Endothelial cell of umbilical vein (primary cell): ENCODE measurements at regions not wholly inside any gene's neighbourhood (a gene's known extent, or its start where the extent isn't known, plus 50 kb on each side); places are given as distances from the start of the nearest gene placed in this dataset.

ENCODE experiments used
- BruUV-seq: library from RNA; stranded (reverse); fragments of 400-500 nt; replicated peaks from 2 replicates; lab custom pipeline; 2021; lab: Mats Ljungman, UMichigan
- CTCF ChIA-PET: fragments of 300-600, 350-600 bp; sonication (Branson Sonifier 250); formaldehyde crosslinking; loops from one replicate; lab custom pipeline; 2021; ENCODE audit warnings: antibody characterized with exemption, inconsistent platforms; lab: Charles Lee
- POLR2A ChIA-PET: fragments of 300-600, 350-600 bp; sonication (Branson Sonifier 250); formaldehyde crosslinking; loops from one replicate; lab custom pipeline; 2021; ENCODE audit warnings: antibody characterized with exemption, inconsistent platforms; lab: Charles Lee
- DNase-seq: peaks from one replicate; pipeline ENCODE4 v3.0.0-alpha.2; 2011; ENCODE audit warnings: low read depth, low spot score
- FAIRE-seq: peaks from 2 replicates; lab custom pipeline; 2011; peaks lifted over from hg19 to GRCh38; lab: Jason Lieb, UNC
- H2AFZ ChIP-seq: 2 replicates; pipeline ENCODE4 v1.6.0; 2012; ENCODE audit warnings: low read depth, low read length, control low read depth, inconsistent platforms
- H3K27ac ChIP-seq: 2 replicates; pipeline ENCODE4 v1.5.1; 2011; ENCODE audit warnings: low read depth, mild to moderate bottlenecking, control low read depth, low read length, moderate library complexity; ENCODE audit not compliant: insufficient read depth
- H3K27me3 ChIP-seq, 2 experiments: 2 replicates each; pipeline versions ENCODE4 v1.6.0 to v1.6.1; 2011; ENCODE audit warnings: low read length in 2 of 2, mixed read lengths in 1 of 2; ENCODE audit not compliant: control insufficient read depth in 2 of 2, insufficient read depth in 2 of 2
- H3K36me3 ChIP-seq, 2 experiments: 2 replicates in 1 of 2; 3 replicates in 1 of 2; pipeline ENCODE4 v1.5.1; 2011; ENCODE audit warnings: low read length in 2 of 2, mild to moderate bottlenecking in 1 of 2, moderate library complexity in 1 of 2; ENCODE audit not compliant: control insufficient read depth in 2 of 2, insufficient read depth in 2 of 2; ENCODE audit errors: extremely low read depth in 1 of 2
- H3K4me1 ChIP-seq: 3 replicates; pipeline ENCODE4 v1.5.1; 2011; ENCODE audit warnings: mild to moderate bottlenecking, low read length; ENCODE audit not compliant: control insufficient read depth, insufficient read depth; ENCODE audit errors: extremely low read depth
- H3K4me2 ChIP-seq: 2 replicates; pipeline ENCODE4 v1.6.1; 2011; ENCODE audit warnings: low read length, control low read depth, mixed read lengths; ENCODE audit not compliant: insufficient read depth
- H3K4me3 ChIP-seq, 3 experiments: fragments of 200-600 bp in 1 of 3; sonication (generic), shearing (Covaris generic) in 1 of 3; replicated peaks in 1 of 3; 2 replicates each; pipeline ENCODE4 v1.5.1; 2011 to 2016; ENCODE audit warnings: control low read depth in 3 of 3, low read length in 3 of 3, mild to moderate bottlenecking in 2 of 3, inconsistent platforms in 1 of 3, low read depth in 1 of 3, moderate library complexity in 1 of 3; ENCODE audit not compliant: insufficient read depth in 1 of 3
- H3K79me2 ChIP-seq: 2 replicates; pipeline ENCODE4 v1.6.0; 2012; ENCODE audit warnings: low read length, inconsistent platforms; ENCODE audit not compliant: control insufficient read depth, insufficient read depth
- H3K9ac ChIP-seq: replicated peaks from 2 replicates; pipeline ENCODE3; 2011; ENCODE audit warnings: low read length, control low read depth; ENCODE audit not compliant: insufficient read depth; ENCODE audit errors: extremely low read depth
- H3K9me1 ChIP-seq: replicated peaks from 3 replicates; pipeline ENCODE4 v1.6.0; 2011; ENCODE audit warnings: mild to moderate bottlenecking, low read length; ENCODE audit not compliant: control insufficient read depth, insufficient read depth; ENCODE audit errors: extremely low read depth
- H3K9me3 ChIP-seq: replicated peaks from 2 replicates; pipeline ENCODE4 v1.5.1; 2012; ENCODE audit warnings: low read length, inconsistent platforms; ENCODE audit not compliant: control insufficient read depth, insufficient read depth
- H4K20me1 ChIP-seq: replicated peaks from 2 replicates; pipeline ENCODE3; 2011; ENCODE audit warnings: mild to moderate bottlenecking, low read length; ENCODE audit not compliant: control insufficient read depth, insufficient read depth; ENCODE audit errors: extremely low read depth
- EZH2 ChIP-seq: IDR thresholded peaks from 2 replicates; pipeline ENCODE4 v1.6.1; 2012; ENCODE audit warnings: borderline replicate concordance, low read depth, mild to moderate bottlenecking, moderate library complexity, low read length, inconsistent platforms; ENCODE audit not compliant: severe bottlenecking
- FOS ChIP-seq: IDR thresholded peaks from 2 replicates; pipeline ENCODE4 v1.6.1; 2011; ENCODE audit warnings: mild to moderate bottlenecking, low read length, moderate library complexity, borderline replicate concordance; ENCODE audit not compliant: insufficient read depth
- GATA2 ChIP-seq: IDR thresholded peaks from 2 replicates; pipeline ENCODE4 v1.7.0; 2011; ENCODE audit warnings: low read depth, mild to moderate bottlenecking, moderate library complexity, mixed read lengths, low read length; ENCODE audit not compliant: insufficient read length, insufficient read depth
- JUN ChIP-seq: IDR thresholded peaks from 2 replicates; pipeline ENCODE4 v1.6.1; 2011; ENCODE audit warnings: borderline replicate concordance, low read depth; ENCODE audit not compliant: insufficient read length, insufficient read depth
- MYC ChIP-seq: IDR thresholded peaks from one replicate; pipeline ENCODE4 v1.6.1; 2011; ENCODE audit warnings: mild to moderate bottlenecking, low read depth, low read length
- POLR2A ChIP-seq: IDR thresholded peaks from 2 replicates; pipeline ENCODE4 v1.6.1; 2012; ENCODE audit warnings: low read depth, mild to moderate bottlenecking, control low read depth, low read length
- POLR2AphosphoS5 ChIP-seq: IDR thresholded peaks from 2 replicates; pipeline ENCODE4 v1.6.1; 2012; ENCODE audit warnings: low read depth, mild to moderate bottlenecking, control low read depth, low read length, moderate library complexity; ENCODE audit not compliant: insufficient read depth
- dilution Hi-C: fragments of 300-500 bp; cut with MboI; formaldehyde crosslinking; loops from one replicate; pipeline ENCODE4 v1.15.0; 2019; ENCODE audit warnings: low sequenced_read_pairs; ENCODE audit not compliant: extremely low pct_ligation_motif_present
- intact Hi-C: fragments of 100-400 bp; cut with micrococcal nuclease; formaldehyde crosslinking; loops from one replicate; pipeline ENCODE4 v1.10.0; 2022
- TF ChIP-seq, protein P1 (sequence below): IDR thresholded peaks from 2 replicates; pipeline ENCODE4 v1.6.1; 2011; ENCODE audit not compliant: insufficient read depth, insufficient read length
- TF ChIP-seq, protein P2 (sequence below), 2 donors: IDR thresholded peaks; 1 replicate in 1 of 2; 2 replicates in 1 of 2; pipeline ENCODE4 v1.5.1; 2011; ENCODE audit warnings: low read length in 2 of 2, mild to moderate bottlenecking in 2 of 2, moderate library complexity in 2 of 2, control low read depth in 1 of 2, inconsistent platforms in 1 of 2, low read depth in 1 of 2; ENCODE audit not compliant: insufficient read depth in 1 of 2; ENCODE audit errors: extremely low read depth in 1 of 2

DNA sequence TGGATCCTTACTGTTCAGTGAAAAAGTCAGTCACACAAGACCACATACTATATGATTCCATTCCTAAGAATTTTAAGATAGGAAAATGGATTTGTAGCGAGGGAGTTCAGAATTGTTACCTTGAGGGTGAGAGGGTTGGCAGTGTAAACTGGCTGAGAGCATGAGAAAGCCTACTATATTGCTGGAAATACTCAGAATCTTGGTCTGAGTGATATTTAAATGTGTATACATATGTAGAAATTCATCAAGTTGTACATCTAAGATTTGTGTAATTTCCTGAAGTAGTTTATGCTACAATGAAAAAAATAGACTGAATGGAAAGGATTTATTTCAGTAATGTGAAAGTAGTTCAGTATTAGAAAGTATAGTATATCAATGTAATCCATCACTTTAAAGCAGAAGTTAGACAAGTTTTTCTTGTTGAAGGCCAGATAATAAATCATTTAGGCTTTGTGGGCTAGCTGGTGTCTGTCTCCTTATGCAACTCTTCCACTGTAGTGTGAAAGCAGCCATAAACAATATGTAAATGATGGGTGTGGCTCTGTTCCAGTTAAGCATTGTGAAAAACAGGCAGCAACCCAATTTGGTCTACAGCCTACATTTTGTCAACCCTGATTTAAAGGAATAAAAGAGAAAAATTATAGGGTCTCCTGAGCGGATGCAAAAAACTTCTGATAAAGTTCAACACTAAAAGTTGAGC, 127.2 kb upstream of the THY1 start:
- Histone ChIP-seq H3K9me1 (no peaks in the 10 kb centered on the region), H3K9me3 (no peaks in the 10 kb centered on the region), H3K4me1 (no peaks in the 10 kb centered on the region), H3K36me3 (no peaks in the 10 kb centered on the region), H3K27ac (no peak overlapping the region), H3K79me2 (no peaks in the 10 kb centered on the region), H3K4me2 (no peak overlapping the region), H3K27me3 (no peaks in the 10 kb centered on the region), H2AFZ (no peak overlapping the region), H4K20me1 (no peaks in the 10 kb centered on the region), H3K4me3 (no peak overlapping the region), H3K9ac (no peak overlapping the region)
- FAIRE-seq (no peak), DNase-seq (no peak)
- TF ChIP-seq POLR2AphosphoS5, result no peak
- no peak for TF ChIP-seq FOS
- TF ChIP-seq GATA2, result no peak
- TF ChIP-seq, protein P1, sequence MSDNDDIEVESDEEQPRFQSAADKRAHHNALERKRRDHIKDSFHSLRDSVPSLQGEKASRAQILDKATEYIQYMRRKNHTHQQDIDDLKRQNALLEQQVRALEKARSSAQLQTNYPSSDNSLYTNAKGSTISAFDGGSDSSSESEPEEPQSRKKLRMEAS, result no peak
- TF ChIP-seq POLR2A, result no peak
- dilution Hi-C loops (no loop called here), intact Hi-C loops (no loop called here)
- ChIA-PET CTCF (interaction anchor here (1.1 kb wide), 1 partner anchor 10 kb away, joined by 3 read pairs; no protein-coding TSS in a partner anchor), POLR2A (no interaction called here)
- BruUV-seq, result no TSS peak

DNA sequence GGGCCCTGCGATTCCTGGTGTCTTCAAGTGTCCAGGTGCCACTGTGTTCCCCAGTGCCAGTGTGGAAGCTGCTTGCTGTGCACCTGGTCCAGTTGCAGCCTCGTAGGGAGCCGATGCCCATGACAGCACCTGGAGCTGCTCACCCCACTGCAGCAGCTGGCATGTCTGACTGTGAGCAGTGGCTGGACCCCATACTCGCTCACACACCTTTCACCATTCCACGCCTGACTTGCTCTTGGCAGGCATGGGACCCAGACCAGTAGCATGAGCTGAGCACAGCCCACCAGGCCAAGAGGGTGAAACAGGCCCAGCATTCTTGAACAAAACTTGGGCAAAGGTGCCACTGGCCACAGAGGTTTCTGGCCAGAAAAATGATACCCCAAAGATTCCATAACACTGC, 124.5 kb upstream of the THY1 start:
- POLR2A ChIA-PET, result no interaction called here
- no peak for TF ChIP-seq JUN
- TF ChIP-seq POLR2A, result no peak
- no peak for TF ChIP-seq GATA2
- no peak for TF ChIP-seq EZH2
- TF ChIP-seq POLR2AphosphoS5, result no peak
- TF ChIP-seq, protein P2, sequence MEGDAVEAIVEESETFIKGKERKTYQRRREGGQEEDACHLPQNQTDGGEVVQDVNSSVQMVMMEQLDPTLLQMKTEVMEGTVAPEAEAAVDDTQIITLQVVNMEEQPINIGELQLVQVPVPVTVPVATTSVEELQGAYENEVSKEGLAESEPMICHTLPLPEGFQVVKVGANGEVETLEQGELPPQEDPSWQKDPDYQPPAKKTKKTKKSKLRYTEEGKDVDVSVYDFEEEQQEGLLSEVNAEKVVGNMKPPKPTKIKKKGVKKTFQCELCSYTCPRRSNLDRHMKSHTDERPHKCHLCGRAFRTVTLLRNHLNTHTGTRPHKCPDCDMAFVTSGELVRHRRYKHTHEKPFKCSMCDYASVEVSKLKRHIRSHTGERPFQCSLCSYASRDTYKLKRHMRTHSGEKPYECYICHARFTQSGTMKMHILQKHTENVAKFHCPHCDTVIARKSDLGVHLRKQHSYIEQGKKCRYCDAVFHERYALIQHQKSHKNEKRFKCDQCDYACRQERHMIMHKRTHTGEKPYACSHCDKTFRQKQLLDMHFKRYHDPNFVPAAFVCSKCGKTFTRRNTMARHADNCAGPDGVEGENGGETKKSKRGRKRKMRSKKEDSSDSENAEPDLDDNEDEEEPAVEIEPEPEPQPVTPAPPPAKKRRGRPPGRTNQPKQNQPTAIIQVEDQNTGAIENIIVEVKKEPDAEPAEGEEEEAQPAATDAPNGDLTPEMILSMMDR (IDR thresholded peaks at IDR 0.05; ENCODE audit: extremely low read depth in 1 of 2, insufficient read depth in 1 of 2, low read depth in 1 of 2, low read length in 2 of 2), result no peak
- TF ChIP-seq MYC, result no peak
- TF ChIP-seq, protein P1, result no peak
- no peak for TF ChIP-seq FOS
- no peaks in the 10 kb centered on the region for H3K4me1 ChIP-seq
- DNase-seq (no peak), FAIRE-seq (no peak)
- H3K27me3 ChIP-seq, result no peaks in the 10 kb centered on the region
- H3K9me1 ChIP-seq, result no peaks in the 10 kb centered on the region
- H3K27ac ChIP-seq, result no peak overlapping the region
- no peak overlapping the region for H3K4me3 ChIP-seq
- BruUV-seq, result no TSS peak
- H3K4me2 ChIP-seq, result no peak overlapping the region
- no peaks in the 10 kb centered on the region for H4K20me1 ChIP-seq
- H3K79me2 ChIP-seq, result no peaks in the 10 kb centered on the region
- no peak overlapping the region for H3K9ac ChIP-seq
- intact Hi-C loops (no loop called here), dilution Hi-C loops (no loop called here)
- H3K36me3 ChIP-seq, result no peaks in the 10 kb centered on the region
- no peak overlapping the region for H2AFZ ChIP-seq
- H3K9me3 ChIP-seq, result no peaks in the 10 kb centered on the region
- CTCF ChIA-PET, result interaction anchor here (1.0 to 1.2 kb wide), 2 partner anchors 10 to 24 kb away, joined by 3 read pairs; no protein-coding TSS in a partner anchor
